WTC11 (cell line): ENCODE measurements at regions not wholly inside any gene's neighbourhood (a gene's known extent, or its start where the extent isn't known, plus 50 kb on each side); places are given as distances from the start of the nearest gene placed in this dataset.
A peak's percentile ranks its signal among the peaks of the same experiment; 100 is the strongest.
"Not testable (repeated sequence)": the region's sequence is repeated elsewhere in the genome, so short reads cannot be mapped to it uniquely, and the experiment has no call there.

Experiments used
- ATAC-seq: fragments of 200-7000 bp; cut with Tn5 transposase; 2 replicates; pipeline ENCODE4 v1.10.0; 2021; ENCODE audit warnings: mild to moderate bottlenecking, moderate library complexity
- CTCF ChIA-PET: fragments of 300-600 bp; sonication (Branson Sonifier 250); formaldehyde crosslinking; loops from one replicate; lab custom pipeline; 2021; ENCODE audit warnings: antibody characterized with exemption; lab: Charles Lee
- POLR2A ChIA-PET: fragments of 350-600 bp; sonication (Branson Sonifier 250); formaldehyde crosslinking; loops from one replicate; lab custom pipeline; 2021; ENCODE audit warnings: antibody characterized with exemption; lab: Charles Lee
- DNase-seq: peaks from one replicate; pipeline ENCODE4 v3.0.0; 2021; ENCODE audit warnings: low spot score
- H3K27ac Mint-ChIP-seq: 2 replicates; pipeline ENCODE4 v1.8.0; 2021; ENCODE audit warnings: mixed read lengths
- H3K27me3 Mint-ChIP-seq: 2 replicates; pipeline ENCODE4 v1.8.0; 2021; ENCODE audit warnings: low read depth, mild to moderate bottlenecking, moderate library complexity, mixed read lengths
- H3K36me3 Mint-ChIP-seq: 2 replicates; pipeline ENCODE4 v1.8.0; 2021; ENCODE audit warnings: mixed read lengths
- H3K4me1 Mint-ChIP-seq: 2 replicates; pipeline ENCODE4 v1.8.0; 2022; ENCODE audit warnings: mixed read lengths
- H3K4me3 Mint-ChIP-seq: 2 replicates; pipeline ENCODE4 v1.8.0; 2021; ENCODE audit warnings: mild to moderate bottlenecking, moderate library complexity, mixed read lengths
- H3K9me3 Mint-ChIP-seq: 2 replicates; pipeline ENCODE4 v1.8.0; 2021; ENCODE audit warnings: mixed read lengths
- AR ChIP-seq: fragments of 250-450 bp; sonication (Bioruptor Pico); IDR thresholded peaks from 2 replicates; pipeline ENCODE4 v1.9.0; 2021; ENCODE audit warnings: mild to moderate bottlenecking
- CBFB ChIP-seq: sonication (generic); formaldehyde crosslinking; IDR thresholded peaks from 2 replicates; pipeline ENCODE4 v1.8.1; 2022; ENCODE audit warnings: mild to moderate bottlenecking, low read depth, missing genetic modification reagents
- E2F5 ChIP-seq: sonication (generic); formaldehyde crosslinking; IDR thresholded peaks from 2 replicates; pipeline ENCODE4 v1.8.1; 2022; ENCODE audit warnings: mild to moderate bottlenecking, moderate library complexity, missing genetic modification reagents
- FOXJ3 ChIP-seq: sonication (generic); formaldehyde crosslinking; IDR thresholded peaks from 2 replicates; pipeline ENCODE4 v1.9.0; 2021; ENCODE audit warnings: missing genetic modification reagents, mild to moderate bottlenecking, borderline replicate concordance
- FOXK1 ChIP-seq: sonication (generic); formaldehyde crosslinking; IDR thresholded peaks from 2 replicates; pipeline ENCODE4 v1.8.0; 2022; ENCODE audit warnings: mild to moderate bottlenecking, moderate library complexity, missing genetic modification reagents
- HMGXB4 ChIP-seq: sonication (generic); formaldehyde crosslinking; IDR thresholded peaks from 2 replicates; pipeline ENCODE4 v1.8.1; 2023; ENCODE audit warnings: mild to moderate bottlenecking, moderate library complexity, missing genetic modification reagents
- OVOL2 ChIP-seq: fragments of 250-450 bp; sonication (Bioruptor Pico); IDR thresholded peaks from 2 replicates; pipeline ENCODE4 v1.9.0; 2021; ENCODE audit warnings: mild to moderate bottlenecking, borderline replicate concordance
- SMAD3 ChIP-seq: sonication (generic); formaldehyde crosslinking; IDR thresholded peaks from 2 replicates; pipeline ENCODE4 v1.8.0; 2022; ENCODE audit warnings: missing genetic modification reagents, mild to moderate bottlenecking, borderline replicate concordance
- TP53 ChIP-seq: sonication (generic); formaldehyde crosslinking; IDR thresholded peaks from 2 replicates; pipeline ENCODE4 v1.8.1; 2023; ENCODE audit warnings: mild to moderate bottlenecking, missing genetic modification reagents
- ZNF121 ChIP-seq: sonication (generic); formaldehyde crosslinking; IDR thresholded peaks from 2 replicates; pipeline ENCODE4 v1.8.0; 2023; ENCODE audit warnings: missing genetic modification reagents
- ZNF263 ChIP-seq: sonication (generic); formaldehyde crosslinking; IDR thresholded peaks from 2 replicates; pipeline ENCODE4 v1.8.1; 2022; ENCODE audit warnings: low read depth, mild to moderate bottlenecking, moderate library complexity, missing genetic modification reagents
- TF ChIP-seq, protein P1 (sequence below): sonication (generic); formaldehyde crosslinking; IDR thresholded peaks from 2 replicates; pipeline ENCODE4 v1.8.0; 2022; ENCODE audit warnings: mild to moderate bottlenecking, missing genetic modification reagents
- TF ChIP-seq, protein P2 (sequence below): fragments of 250-450 bp; sonication (Bioruptor Pico); IDR thresholded peaks from 2 replicates; pipeline ENCODE4 v2.1.2; 2022; ENCODE audit warnings: mild to moderate bottlenecking, moderate library complexity
- TF ChIP-seq, protein P3 (sequence below): sonication (generic); formaldehyde crosslinking; IDR thresholded peaks from 2 replicates; pipeline ENCODE4 v1.8.0; 2023; ENCODE audit warnings: mild to moderate bottlenecking, missing genetic modification reagents
- TF ChIP-seq, protein P4 (sequence below): sonication (generic); formaldehyde crosslinking; IDR thresholded peaks from 2 replicates; pipeline ENCODE4 v1.8.1; 2023; ENCODE audit warnings: mild to moderate bottlenecking, missing genetic modification reagents, moderate library complexity

DNA sequence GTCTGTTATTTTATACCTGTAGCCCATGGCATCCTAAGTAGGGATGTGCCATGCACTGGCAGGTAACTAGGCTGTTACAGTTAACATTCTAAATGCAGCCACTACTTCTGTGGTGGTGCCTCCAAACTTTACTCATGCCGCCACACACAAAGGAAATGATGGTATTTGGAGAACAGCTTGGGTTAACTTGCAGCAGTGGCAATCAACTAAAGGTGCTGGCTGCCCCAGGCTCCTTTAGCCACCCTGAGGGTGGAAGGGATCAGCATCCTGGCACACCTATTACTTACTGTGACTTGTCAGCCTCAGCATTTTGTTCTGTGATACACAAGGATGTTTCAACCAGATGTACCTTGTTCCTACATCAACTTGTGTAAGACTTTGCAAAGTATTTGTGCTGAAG lies 221.8 kb upstream of the PPP1R3A start:
- Mint-ChIP-seq H3K9me3 (no peaks in the 10 kb centered on the region), H3K36me3 (no peaks in the 10 kb centered on the region), H3K27ac (no peak overlapping the region), H3K4me1 (peaks cover 3% of the 10 kb centered on the region; the same call in 1 of the 2 replicates), H3K4me3 (no peak overlapping the region), H3K27me3 (no peaks in the 10 kb centered on the region)
- ChIA-PET POLR2A (interaction anchor here (1.0 kb wide), 1 partner anchor 279 kb away, joined by 3 read pairs; no protein-coding TSS in a partner anchor), CTCF (no interaction called here)
- ATAC-seq: peak; percentile 52
- DNase-seq: no peak
- TF ChIP-seq, protein P1, sequence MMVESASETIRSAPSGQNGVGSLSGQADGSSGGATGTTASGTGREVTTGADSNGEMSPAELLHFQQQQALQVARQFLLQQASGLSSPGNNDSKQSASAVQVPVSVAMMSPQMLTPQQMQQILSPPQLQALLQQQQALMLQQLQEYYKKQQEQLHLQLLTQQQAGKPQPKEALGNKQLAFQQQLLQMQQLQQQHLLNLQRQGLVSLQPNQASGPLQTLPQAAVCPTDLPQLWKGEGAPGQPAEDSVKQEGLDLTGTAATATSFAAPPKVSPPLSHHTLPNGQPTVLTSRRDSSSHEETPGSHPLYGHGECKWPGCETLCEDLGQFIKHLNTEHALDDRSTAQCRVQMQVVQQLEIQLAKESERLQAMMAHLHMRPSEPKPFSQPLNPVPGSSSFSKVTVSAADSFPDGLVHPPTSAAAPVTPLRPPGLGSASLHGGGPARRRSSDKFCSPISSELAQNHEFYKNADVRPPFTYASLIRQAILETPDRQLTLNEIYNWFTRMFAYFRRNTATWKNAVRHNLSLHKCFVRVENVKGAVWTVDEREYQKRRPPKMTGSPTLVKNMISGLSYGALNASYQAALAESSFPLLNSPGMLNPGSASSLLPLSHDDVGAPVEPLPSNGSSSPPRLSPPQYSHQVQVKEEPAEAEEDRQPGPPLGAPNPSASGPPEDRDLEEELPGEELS (CRISPR knock-in tag): no peak
- TF ChIP-seq AR (CRISPR knock-in tag): no peak

- H3K4me3 Mint-ChIP-seq, H3K27ac Mint-ChIP-seq, ATAC-seq, H3K36me3 Mint-ChIP-seq, H3K9me3 Mint-ChIP-seq, DNase-seq, H3K4me1 Mint-ChIP-seq, POLR2A ChIA-PET, H3K27me3 Mint-ChIP-seq: not testable (repeated sequence)
- CTCF ChIA-PET: interaction anchor here (0.6 kb wide), 1 partner anchor 461 kb away, joined by 3 read pairs; no protein-coding TSS in a partner anchor
Measured at GRCh38 chr7:114139690-114140089, 220.9 kb upstream of the PPP1R3A start.

GRCh38 chr7:114138587-114138986 lies 219.8 kb upstream of the PPP1R3A start:
- TF ChIP-seq ZNF263 (CRISPR knock-in tag) (no peak), CBFB (CRISPR knock-in tag) (no peak), HMGXB4 (CRISPR knock-in tag) (no peak), TP53 (CRISPR knock-in tag) (no peak)
- TF ChIP-seq, protein P2, sequence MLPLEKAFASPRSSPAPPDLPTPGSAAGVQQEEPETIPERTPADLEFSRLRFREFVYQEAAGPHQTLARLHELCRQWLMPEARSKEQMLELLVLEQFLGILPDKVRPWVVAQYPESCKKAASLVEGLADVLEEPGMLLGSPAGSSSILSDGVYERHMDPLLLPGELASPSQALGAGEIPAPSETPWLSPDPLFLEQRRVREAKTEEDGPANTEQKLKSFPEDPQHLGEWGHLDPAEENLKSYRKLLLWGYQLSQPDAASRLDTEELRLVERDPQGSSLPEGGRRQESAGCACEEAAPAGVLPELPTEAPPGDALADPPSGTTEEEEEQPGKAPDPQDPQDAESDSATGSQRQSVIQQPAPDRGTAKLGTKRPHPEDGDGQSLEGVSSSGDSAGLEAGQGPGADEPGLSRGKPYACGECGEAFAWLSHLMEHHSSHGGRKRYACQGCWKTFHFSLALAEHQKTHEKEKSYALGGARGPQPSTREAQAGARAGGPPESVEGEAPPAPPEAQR (CRISPR knock-in tag): no peak
- no peak for DNase-seq
- Mint-ChIP-seq H3K36me3 (no peaks in the 10 kb centered on the region), H3K9me3 (peaks cover 5% of the 10 kb centered on the region; the same call in 1 of the 2 replicates), H3K4me3 (no peak overlapping the region), H3K27me3 (no peaks in the 10 kb centered on the region), H3K27ac (no peak overlapping the region), H3K4me1 (peaks cover 3% of the 10 kb centered on the region; the same call in 1 of the 2 replicates)
- POLR2A ChIA-PET: no interaction called here
- no peak for ATAC-seq
- CTCF ChIA-PET: interaction anchor here (0.6 to 1.1 kb wide), 2 partner anchors 312 to 470 kb away, joined by 3 read pairs; no protein-coding TSS in a partner anchor

DNA sequence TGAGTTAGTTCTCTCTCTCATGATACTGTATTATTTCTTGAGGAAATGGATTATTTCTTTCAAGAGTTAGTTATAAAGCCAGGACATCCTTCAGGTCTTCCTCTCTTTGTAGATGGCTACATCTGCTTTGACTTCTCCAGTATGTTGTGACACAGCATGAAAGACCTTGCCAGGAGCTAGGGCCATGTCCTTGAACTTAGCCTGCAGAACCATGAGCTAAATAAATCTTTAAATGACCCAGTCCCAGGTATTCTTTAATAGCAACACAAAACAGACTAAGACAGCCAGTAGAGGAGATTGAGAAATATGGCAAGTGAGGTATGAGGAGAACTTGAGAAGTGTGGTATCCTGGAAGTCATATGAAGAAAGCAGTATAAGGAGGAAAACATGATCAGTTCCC lies 214.9 kb upstream of the PPP1R3A start:
- Mint-ChIP-seq H3K4me1 (no peaks in the 10 kb centered on the region), H3K27me3 (no peaks in the 10 kb centered on the region), H3K27ac (no peak overlapping the region), H3K36me3 (no peaks in the 10 kb centered on the region), H3K4me3 (no peak overlapping the region), H3K9me3 (peaks cover 5% of the 10 kb centered on the region; the same call in 1 of the 2 replicates)
- CTCF ChIA-PET: no interaction called here
- DNase-seq (no peak), ATAC-seq (no peak)
- POLR2A ChIA-PET: no interaction called here
- TF ChIP-seq OVOL2: no peak
- TF ChIP-seq, protein P3, sequence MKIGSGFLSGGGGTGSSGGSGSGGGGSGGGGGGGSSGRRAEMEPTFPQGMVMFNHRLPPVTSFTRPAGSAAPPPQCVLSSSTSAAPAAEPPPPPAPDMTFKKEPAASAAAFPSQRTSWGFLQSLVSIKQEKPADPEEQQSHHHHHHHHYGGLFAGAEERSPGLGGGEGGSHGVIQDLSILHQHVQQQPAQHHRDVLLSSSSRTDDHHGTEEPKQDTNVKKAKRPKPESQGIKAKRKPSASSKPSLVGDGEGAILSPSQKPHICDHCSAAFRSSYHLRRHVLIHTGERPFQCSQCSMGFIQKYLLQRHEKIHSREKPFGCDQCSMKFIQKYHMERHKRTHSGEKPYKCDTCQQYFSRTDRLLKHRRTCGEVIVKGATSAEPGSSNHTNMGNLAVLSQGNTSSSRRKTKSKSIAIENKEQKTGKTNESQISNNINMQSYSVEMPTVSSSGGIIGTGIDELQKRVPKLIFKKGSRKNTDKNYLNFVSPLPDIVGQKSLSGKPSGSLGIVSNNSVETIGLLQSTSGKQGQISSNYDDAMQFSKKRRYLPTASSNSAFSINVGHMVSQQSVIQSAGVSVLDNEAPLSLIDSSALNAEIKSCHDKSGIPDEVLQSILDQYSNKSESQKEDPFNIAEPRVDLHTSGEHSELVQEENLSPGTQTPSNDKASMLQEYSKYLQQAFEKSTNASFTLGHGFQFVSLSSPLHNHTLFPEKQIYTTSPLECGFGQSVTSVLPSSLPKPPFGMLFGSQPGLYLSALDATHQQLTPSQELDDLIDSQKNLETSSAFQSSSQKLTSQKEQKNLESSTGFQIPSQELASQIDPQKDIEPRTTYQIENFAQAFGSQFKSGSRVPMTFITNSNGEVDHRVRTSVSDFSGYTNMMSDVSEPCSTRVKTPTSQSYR (CRISPR knock-in tag): no peak
- TF ChIP-seq E2F5 (CRISPR knock-in tag): no peak
- no peak for TF ChIP-seq ZNF263 (CRISPR knock-in tag)
- no peak for TF ChIP-seq FOXK1
- TF ChIP-seq SMAD3 (CRISPR knock-in tag): no peak
- TF ChIP-seq ZNF121 (CRISPR knock-in tag): no peak
- TF ChIP-seq, protein P4, sequence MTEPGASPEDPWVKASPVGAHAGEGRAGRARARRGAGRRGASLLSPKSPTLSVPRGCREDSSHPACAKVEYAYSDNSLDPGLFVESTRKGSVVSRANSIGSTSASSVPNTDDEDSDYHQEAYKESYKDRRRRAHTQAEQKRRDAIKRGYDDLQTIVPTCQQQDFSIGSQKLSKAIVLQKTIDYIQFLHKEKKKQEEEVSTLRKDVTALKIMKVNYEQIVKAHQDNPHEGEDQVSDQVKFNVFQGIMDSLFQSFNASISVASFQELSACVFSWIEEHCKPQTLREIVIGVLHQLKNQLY (CRISPR knock-in tag): no peak
- no peak for TF ChIP-seq FOXJ3 (CRISPR knock-in tag)
